ENCODE measurements at regions not wholly inside any gene's neighbourhood (a gene's known extent, or its start where the extent isn't known, plus 50 kb on each side); places are given as distances from the start of the nearest gene placed in this dataset.

DNA sequence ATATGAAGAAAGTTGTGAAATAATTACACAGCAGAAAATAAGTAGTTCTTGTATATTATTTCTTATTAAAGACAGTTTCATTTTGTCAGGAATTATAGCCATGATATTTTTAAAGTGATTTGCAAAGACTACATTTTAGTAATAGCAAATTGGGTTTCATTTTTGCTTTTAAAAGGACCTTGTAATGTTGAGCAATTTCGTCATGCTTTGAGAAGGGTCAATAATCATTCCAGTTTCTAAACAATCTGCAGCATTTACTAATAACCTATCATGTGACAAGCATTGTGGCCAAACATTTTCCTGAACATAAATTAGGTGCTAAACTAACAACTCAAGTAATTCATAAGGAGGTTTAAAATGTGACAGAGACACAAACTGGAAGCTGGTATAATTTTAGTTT, 214.4 kb upstream of the CBLB start:
- Histone ChIP-seq H3K36me3 (no peaks in the 10 kb centered on the region), H3K27ac (no peak overlapping the region), H4K20me1 (no peaks in the 10 kb centered on the region), H3K27me3 (no peaks in the 10 kb centered on the region), H3K9me3 (no peaks in the 10 kb centered on the region; the same call in 1 of the 2 replicates), H3K9ac (no peak overlapping the region), H3K4me3 (no peak overlapping the region), H3K4me2 (no peak overlapping the region), H3K4me1 (no peaks in the 10 kb centered on the region)
- no peak for TF ChIP-seq Cebpa-rat (IDR thresholded peaks at IDR 0.05)

DNA sequence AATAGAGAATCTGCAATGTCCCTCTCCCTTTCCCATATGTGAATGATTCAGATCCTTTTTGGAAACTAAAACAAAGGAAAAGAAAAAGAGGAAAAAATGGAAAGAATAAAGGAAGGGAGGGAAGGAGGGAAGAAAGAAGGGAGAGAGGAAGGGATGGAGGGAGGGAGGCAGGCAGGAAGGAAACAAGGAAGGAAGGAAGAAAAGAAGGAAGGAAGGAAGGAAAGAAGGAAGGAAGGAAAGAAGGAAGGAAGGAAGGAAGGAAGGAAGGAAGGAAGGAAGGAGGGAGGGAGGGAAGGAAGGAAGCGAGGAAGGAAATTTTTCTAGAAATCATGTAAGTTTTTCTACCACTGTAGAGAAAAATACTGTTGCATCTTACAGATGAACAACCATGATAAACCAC, 215.0 kb upstream of the CBLB start:
- Histone ChIP-seq H3K4me2 (no peak overlapping the region), H3K36me3 (no peaks in the 10 kb centered on the region), H3K4me1 (no peaks in the 10 kb centered on the region), H3K27me3 (no peaks in the 10 kb centered on the region), H3K9ac (no peak overlapping the region), H3K27ac (no peak overlapping the region), H3K9me3 (no peaks in the 10 kb centered on the region), H4K20me1 (no peaks in the 10 kb centered on the region), H3K4me3 (no peak overlapping the region)
- no peak for TF ChIP-seq Cebpa-rat (IDR thresholded peaks at IDR 0.05)

DNA sequence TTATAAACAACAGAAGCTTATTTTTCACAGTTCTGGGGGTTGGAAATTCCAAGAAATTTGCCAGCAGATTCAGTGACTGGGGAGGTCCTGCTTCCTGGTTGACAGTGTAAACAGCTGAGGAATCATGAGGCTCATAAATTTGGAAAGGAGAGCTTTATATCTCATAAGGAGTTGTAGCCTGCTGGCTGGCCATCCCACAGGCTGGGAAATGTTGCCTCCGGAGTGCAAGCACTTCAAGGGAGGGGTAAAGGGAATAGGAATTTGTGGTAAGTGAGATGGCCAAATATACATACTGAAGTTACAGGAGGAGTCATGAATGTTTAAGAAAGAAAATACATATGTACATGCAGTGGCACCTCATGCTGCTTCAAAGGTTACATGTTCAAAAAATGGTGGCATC, 217.2 kb upstream of the CBLB start:
- Histone ChIP-seq H3K9me3 (no peaks in the 10 kb centered on the region), H3K4me3 (no peak overlapping the region), H3K4me1 (no peaks in the 10 kb centered on the region), H3K4me2 (no peak overlapping the region), H3K36me3 (no peaks in the 10 kb centered on the region), H3K9ac (no peak overlapping the region), H3K27ac (no peak overlapping the region), H3K27me3 (no peaks in the 10 kb centered on the region), H4K20me1 (no peaks in the 10 kb centered on the region)
- TF ChIP-seq Cebpa-rat (IDR thresholded peaks at IDR 0.05): no peak

DNA sequence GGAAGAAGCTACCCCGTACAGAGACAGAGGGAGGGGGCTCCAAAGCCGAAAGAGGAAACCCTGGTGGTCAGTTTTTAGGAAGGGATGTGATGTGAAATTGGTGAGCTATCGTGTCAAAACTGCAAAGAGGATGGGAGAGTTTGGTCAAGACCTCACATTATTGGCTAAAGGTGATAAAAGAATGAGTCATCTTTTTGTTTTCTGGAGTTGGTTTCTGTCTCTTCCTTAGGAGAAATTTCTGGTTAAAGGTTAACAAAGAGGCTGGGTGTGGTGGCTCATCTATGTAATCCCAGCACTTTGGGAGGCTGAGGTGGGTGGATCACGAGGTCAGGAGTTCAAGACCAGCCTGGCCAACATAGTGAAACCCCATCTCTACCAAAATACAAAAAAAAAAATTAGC, 217.8 kb upstream of the CBLB start:
- no peak for TF ChIP-seq Cebpa-rat (IDR thresholded peaks at IDR 0.05)
- H3K36me3 ChIP-seq: no peaks in the 10 kb centered on the region
- H3K4me3 ChIP-seq: no peak overlapping the region
- H3K4me2 ChIP-seq: no peak overlapping the region
- no peaks in the 10 kb centered on the region for H3K27me3 ChIP-seq
- H3K27ac ChIP-seq: no peak overlapping the region
- no peaks in the 10 kb centered on the region for H3K4me1 ChIP-seq
- no peaks in the 10 kb centered on the region for H4K20me1 ChIP-seq
- H3K9ac ChIP-seq: no peak overlapping the region
- H3K9me3 ChIP-seq: no peaks in the 10 kb centered on the region

DNA sequence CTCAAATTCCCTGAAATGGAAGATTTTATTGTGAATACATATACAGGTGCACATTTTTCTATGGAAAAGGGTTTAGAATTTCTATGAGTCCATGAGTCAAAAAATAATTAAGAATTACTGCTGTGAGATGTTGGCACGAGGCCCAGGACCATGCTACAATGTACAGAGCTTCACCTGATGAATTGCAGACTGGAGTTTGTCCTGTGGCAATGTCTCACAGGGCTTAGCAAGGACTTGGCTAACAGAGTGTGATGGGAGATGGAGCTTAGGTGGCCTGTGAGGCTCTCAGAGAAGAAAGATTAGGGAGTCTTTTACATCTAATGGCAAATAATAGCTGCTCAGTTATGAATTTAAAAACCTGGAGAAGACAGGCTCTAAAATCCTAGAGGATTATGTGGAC, 219.5 kb upstream of the CBLB start:
- Histone ChIP-seq H3K4me2 (no peak overlapping the region), H3K9me3 (no peaks in the 10 kb centered on the region), H3K4me3 (no peak overlapping the region), H3K4me1 (no peaks in the 10 kb centered on the region), H4K20me1 (no peaks in the 10 kb centered on the region), H3K36me3 (no peaks in the 10 kb centered on the region), H3K9ac (no peak overlapping the region), H3K27ac (no peak overlapping the region), H3K27me3 (no peaks in the 10 kb centered on the region)
- no peak for TF ChIP-seq Cebpa-rat (IDR thresholded peaks at IDR 0.05)

DNA sequence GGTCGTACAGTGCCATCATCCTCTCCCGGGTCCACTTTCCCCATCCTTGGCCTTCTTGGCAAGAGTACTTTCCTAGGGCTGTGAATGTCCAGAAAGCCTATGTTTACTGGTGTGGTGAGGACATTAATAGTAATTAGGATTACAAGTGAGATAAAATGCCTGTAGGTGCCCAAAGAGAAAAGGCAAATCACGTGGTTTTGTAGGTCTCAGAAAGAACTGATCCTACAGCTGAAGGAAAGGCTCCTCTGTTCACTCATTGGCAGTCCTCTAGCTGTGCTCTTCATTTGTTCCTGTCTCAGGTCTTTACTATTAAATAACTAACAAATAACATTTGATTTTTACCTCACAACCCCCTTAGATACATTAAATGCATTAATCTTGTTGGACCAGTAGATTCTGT, 220.1 kb upstream of the CBLB start:
- Histone ChIP-seq H3K9ac (no peak overlapping the region), H3K9me3 (no peaks in the 10 kb centered on the region), H3K4me1 (no peaks in the 10 kb centered on the region), H4K20me1 (no peaks in the 10 kb centered on the region), H3K4me2 (no peak overlapping the region), H3K27ac (no peak overlapping the region), H3K27me3 (no peaks in the 10 kb centered on the region), H3K4me3 (no peak overlapping the region), H3K36me3 (no peaks in the 10 kb centered on the region)
- TF ChIP-seq Cebpa-rat (IDR thresholded peaks at IDR 0.05): no peak

DNA sequence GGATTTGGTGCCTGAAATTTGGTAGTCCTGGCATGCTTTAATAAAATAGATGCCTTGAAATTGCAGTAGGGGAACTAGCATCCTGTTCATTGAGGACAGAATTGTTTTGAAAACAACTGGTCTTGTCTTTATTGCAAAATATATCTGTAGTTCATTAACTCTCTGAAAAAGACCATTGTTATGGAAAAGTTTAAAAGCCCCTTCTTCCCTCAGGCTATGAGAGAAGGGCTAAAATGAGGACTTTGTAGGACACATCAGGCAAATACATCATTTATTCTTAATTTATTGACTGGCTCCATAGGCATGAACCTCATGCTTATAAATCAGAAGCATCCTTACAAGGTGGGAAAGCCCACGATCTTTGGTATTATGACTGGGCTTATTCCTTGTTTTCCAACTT, 221.0 kb upstream of the CBLB start:
- Histone ChIP-seq H3K36me3 (no peaks in the 10 kb centered on the region), H3K4me1 (no peaks in the 10 kb centered on the region), H3K4me3 (no peak overlapping the region), H3K4me2 (no peak overlapping the region), H3K27ac (no peak overlapping the region), H3K27me3 (no peaks in the 10 kb centered on the region), H3K9ac (no peak overlapping the region), H3K9me3 (no peaks in the 10 kb centered on the region), H4K20me1 (no peaks in the 10 kb centered on the region)
- no peak for TF ChIP-seq Cebpa-rat (IDR thresholded peaks at IDR 0.05)

DNA sequence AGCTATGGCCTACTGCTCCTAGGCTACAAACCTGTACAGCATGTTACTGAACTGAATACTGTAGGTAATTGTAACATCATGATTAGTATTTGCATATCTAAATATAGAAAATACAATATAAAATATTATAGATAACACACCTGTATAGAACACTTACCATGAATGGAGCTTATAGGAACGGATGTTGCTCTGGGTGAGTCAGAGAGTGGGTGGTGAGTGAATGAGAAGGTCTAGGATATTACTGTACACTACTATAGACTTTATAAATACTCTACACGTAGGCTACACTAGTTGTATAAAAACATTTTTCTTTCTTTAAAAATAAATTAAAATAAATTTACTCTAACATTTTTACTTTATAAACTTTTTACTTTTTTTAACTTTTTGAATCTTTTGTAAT, 224.0 kb upstream of the CBLB start:
- Histone ChIP-seq H4K20me1 (no peaks in the 10 kb centered on the region), H3K9ac (no peak overlapping the region), H3K4me2 (no peak overlapping the region), H3K4me1 (no peaks in the 10 kb centered on the region), H3K27ac (no peak overlapping the region), H3K4me3 (no peak overlapping the region), H3K36me3 (no peaks in the 10 kb centered on the region), H3K27me3 (no peaks in the 10 kb centered on the region), H3K9me3 (no peaks in the 10 kb centered on the region)
- TF ChIP-seq Cebpa-rat (IDR thresholded peaks at IDR 0.05): no peak

DNA sequence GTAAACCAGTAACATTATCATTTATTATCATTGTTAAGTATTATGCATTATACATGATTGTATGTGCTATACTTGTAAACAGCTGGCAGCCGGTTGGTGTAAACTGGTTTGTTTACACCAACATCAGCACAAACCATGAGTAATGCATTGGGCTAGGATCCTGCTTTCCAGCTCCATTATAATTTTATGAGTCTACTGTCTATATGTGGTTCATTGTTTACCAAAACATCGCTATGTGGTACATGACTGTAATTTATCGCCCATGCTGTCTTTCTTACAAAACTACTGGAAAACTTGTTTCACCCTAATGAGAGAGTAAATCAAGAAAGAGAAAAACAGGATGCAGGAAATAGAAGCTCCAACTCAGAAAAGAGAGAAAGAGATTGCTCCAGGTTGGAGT, 224.8 kb upstream of the CBLB start:
- TF ChIP-seq Cebpa-rat (IDR thresholded peaks at IDR 0.05): no peak
- H3K9me3 ChIP-seq: 0 out of 2 replicates have a peak, but pooled peaks cover 5% of the 10 kb centered on the region
- no peak overlapping the region for H3K27ac ChIP-seq
- H3K36me3 ChIP-seq: no peaks in the 10 kb centered on the region
- H4K20me1 ChIP-seq: no peaks in the 10 kb centered on the region
- H3K9ac ChIP-seq: no peak overlapping the region
- no peaks in the 10 kb centered on the region for H3K4me1 ChIP-seq
- no peaks in the 10 kb centered on the region for H3K27me3 ChIP-seq
- H3K4me2 ChIP-seq: no peak overlapping the region
- H3K4me3 ChIP-seq: no peak overlapping the region

DNA sequence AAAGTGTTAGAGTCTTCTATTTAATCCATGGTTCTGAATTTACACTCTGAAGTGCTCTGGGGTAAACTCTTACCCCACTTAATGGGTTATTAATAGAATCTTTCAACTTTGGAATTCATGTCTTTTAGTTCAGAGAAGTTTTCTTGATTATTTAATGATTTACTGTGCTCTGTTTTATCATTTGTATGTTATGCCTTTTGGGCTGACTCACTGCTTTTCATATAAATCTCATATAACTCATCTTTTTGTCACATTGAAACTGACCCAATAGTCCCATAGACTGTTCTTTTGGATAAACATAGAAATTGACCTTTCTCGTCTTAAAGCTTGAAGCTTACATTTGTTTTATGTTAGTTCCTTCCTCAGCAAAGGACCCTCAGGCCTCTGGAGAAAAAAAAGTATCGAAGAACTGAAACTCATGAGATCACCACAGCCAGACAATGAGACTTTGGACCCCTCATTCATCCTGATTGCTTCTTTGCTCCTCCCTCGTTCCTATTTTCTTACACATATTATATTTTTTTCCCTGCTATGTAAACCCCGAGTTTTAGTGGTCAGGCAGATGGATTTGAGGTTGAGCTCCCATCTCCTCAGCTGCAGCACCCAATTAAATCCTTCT, 229.1 kb upstream of the CBLB start:
- no peak overlapping the region for H3K4me2 ChIP-seq
- H3K36me3 ChIP-seq: no peaks in the 10 kb centered on the region
- peaks cover 18% of the 10 kb centered on the region for H3K9me3 ChIP-seq
- H3K4me3 ChIP-seq: no peak overlapping the region
- H3K4me1 ChIP-seq: no peaks in the 10 kb centered on the region
- no peak overlapping the region for H3K9ac ChIP-seq
- no peaks in the 10 kb centered on the region for H3K27me3 ChIP-seq
- H4K20me1 ChIP-seq: no peaks in the 10 kb centered on the region
- no peak for TF ChIP-seq Cebpa-rat (IDR thresholded peaks at IDR 0.05)
- no peak overlapping the region for H3K27ac ChIP-seq

DNA sequence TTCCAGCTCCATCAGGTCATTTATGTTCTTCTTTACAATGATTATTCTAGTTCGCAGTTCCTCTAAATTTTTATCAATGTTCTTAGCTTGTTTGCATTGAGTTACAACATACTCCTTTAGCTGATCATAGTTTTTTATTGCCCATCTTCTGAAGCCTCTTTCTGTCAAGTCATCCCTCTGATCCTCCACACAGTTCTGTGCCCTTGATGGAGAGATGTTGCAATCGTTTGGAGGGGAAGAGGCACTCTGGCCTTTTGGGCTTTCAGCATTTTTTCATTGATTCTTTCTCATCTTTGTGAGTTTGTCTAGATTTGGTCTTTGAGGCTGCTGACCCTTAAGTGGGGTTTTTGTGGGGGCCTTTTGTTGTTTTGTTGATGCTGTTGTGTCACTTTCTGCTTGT, 234.6 kb upstream of the CBLB start:
- H3K4me1 ChIP-seq: no peaks in the 10 kb centered on the region
- no peak overlapping the region for H3K9ac ChIP-seq
- H3K27me3 ChIP-seq: no peaks in the 10 kb centered on the region
- peaks cover 14% of the 10 kb centered on the region for H3K9me3 ChIP-seq
- no peak overlapping the region for H3K27ac ChIP-seq
- H4K20me1 ChIP-seq: no peaks in the 10 kb centered on the region
- H3K36me3 ChIP-seq: no peaks in the 10 kb centered on the region
- TF ChIP-seq Cebpa-rat (IDR thresholded peaks at IDR 0.05): no peak
- no peak overlapping the region for H3K4me3 ChIP-seq
- no peak overlapping the region for H3K4me2 ChIP-seq

Measured in BLaER1 (cell line).